ENCODE measurements at regions not wholly inside any gene's neighbourhood (a gene's known extent, or its start where the extent isn't known, plus 50 kb on each side); places are given as distances from the start of the nearest gene placed in this dataset.

DNA sequence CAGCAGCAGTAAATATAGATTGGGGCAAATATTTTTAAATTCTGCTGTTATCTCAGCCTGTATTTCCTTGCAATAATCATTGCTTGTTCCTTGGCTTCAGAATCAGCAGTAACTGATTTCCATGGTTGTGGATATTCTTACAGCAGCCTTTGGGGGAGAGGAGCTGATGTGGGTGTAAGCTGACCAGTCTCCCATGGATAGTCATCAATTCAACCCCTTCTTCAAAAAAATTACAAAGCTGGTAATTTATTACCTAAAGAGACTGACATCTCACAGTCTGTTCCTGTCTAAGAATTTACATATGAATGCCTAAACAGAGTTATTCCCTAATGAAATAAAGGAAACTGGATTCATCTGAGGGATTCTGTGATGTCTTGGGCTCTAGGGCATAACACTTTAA is 103.1 kb upstream of the CABCOCO1 start:
- TF ChIP-seq CTCF (IDR thresholded peaks at IDR 0.05) (no peak), POLR2A (IDR thresholded peaks at IDR 0.05) (no peak)

Measured in heart left ventricle (tissue), 13 donors.